ENCODE measurements at regions not wholly inside any gene's neighbourhood (a gene's known extent, or its start where the extent isn't known, plus 50 kb on each side); places are given as distances from the start of the nearest gene placed in this dataset.

DNA sequence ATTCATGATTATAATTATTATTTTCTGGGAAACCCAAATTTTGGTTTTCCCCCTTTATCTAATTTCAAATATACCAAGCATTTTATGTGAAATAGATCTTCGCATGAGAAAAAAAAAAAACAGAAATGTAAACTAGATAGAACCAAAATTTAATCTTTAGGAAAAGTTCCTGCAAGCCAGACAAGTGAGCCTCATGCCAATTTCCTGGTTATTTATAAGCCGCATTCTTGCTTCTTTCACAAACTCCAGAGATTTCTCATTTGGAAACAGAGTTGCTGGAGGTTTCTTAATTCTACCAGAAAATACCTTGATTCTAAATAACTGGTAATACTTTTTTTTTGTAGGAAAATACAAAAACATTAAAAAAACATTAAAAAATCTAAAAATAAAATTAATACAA lies 690.4 kb upstream of the IGFBP3 start:
- TF ChIP-seq SP1 (IDR thresholded peaks at IDR 0.05) = no peak
- TF ChIP-seq BHLHE40 (IDR thresholded peaks at IDR 0.05; ENCODE audit: borderline replicate concordance) = no peak
- TF ChIP-seq ARNT (IDR thresholded peaks at IDR 0.05) = no peak
- TF ChIP-seq TARDBP (IDR thresholded peaks at IDR 0.05) = no peak
- TF ChIP-seq L3MBTL2 (conservative IDR thresholded peaks at IDR 0.05) = no peak

Measured in HEK293T (cell line).